Neural cell (in vitro differentiated cells): ENCODE measurements at regions not wholly inside any gene's neighbourhood (a gene's known extent, or its start where the extent isn't known, plus 50 kb on each side); places are given as distances from the start of the nearest gene placed in this dataset.

ENCODE experiments used
- EP300 ChIP-seq: fragments of 450-650 bp; conservative IDR thresholded peaks from 2 replicates; pipeline ENCODE4 v1.6.1; 2014; ENCODE audit warnings: antibody characterized with exemption, mild to moderate bottlenecking, moderate library complexity; ENCODE audit not compliant: poor library complexity, severe bottlenecking
- EZH2 ChIP-seq: fragments of 200-600, 300-800 bp; shearing (Covaris generic), sonication (generic); IDR thresholded peaks from 2 replicates; pipeline ENCODE4 v1.6.1; 2014; ENCODE audit warnings: antibody characterized with exemption, low read length, borderline replicate concordance, mild to moderate bottlenecking; ENCODE audit not compliant: insufficient read depth, poor library complexity, severe bottlenecking
- MXI1 ChIP-seq: fragments of 450-650 bp; conservative IDR thresholded peaks from 2 replicates; pipeline ENCODE4 v1.6.1; 2014; ENCODE audit warnings: antibody characterized with exemption, mild to moderate bottlenecking; ENCODE audit not compliant: poor library complexity, severe bottlenecking
- POLR2AphosphoS5 ChIP-seq: IDR thresholded peaks from 2 replicates; pipeline ENCODE4 v1.6.1; 2012
- RAD21 ChIP-seq: fragments of 450-650 bp; conservative IDR thresholded peaks from 2 replicates; pipeline ENCODE4 v1.6.1; 2014; ENCODE audit warnings: antibody characterized with exemption, mild to moderate bottlenecking, moderate library complexity
- TF ChIP-seq, protein P1 (sequence below): fragments of 450-650 bp; IDR thresholded peaks from 2 replicates; pipeline ENCODE4 v1.5.1; 2014; ENCODE audit warnings: antibody characterized with exemption, mild to moderate bottlenecking, moderate library complexity; ENCODE audit not compliant: poor library complexity, severe bottlenecking
- TF ChIP-seq, protein P2 (sequence below): IDR thresholded peaks from 2 replicates; pipeline ENCODE4 v1.6.1; 2012; ENCODE audit warnings: borderline replicate concordance

DNA sequence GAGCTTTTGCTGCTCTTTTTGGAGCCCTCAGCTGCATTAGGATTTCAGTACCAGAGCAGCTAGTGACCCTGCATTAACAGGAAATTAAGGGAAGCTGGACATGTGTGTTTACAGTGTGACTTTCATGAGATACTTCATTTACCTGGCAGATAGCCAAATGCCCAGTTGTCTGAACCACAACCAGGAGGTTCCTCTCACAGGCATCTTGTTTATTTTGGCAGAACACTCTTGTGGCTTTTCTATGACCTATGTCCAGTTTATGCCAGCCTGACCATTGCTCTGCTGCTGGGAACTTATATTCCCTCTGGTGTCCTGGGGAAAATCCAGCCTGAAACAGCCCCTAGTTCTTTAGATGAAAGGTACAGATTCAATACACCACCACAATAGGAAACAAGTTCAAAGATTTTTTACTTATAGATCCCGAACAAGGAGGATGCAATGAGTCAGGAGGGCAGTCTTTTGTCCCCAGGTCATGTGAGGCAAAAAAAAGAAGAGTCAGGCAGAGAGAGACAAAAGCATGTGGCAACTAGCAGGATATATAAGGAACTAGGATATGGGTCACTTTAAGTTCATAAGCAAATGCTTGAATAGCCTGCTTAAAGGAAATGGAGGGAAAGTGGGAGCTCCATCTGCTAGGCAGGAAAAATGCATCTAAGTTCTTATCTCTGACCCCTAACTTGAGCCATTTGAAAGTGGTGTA, 379.3 kb downstream of the INSC start:
- TF ChIP-seq POLR2AphosphoS5, result no peak
- TF ChIP-seq, protein P1, sequence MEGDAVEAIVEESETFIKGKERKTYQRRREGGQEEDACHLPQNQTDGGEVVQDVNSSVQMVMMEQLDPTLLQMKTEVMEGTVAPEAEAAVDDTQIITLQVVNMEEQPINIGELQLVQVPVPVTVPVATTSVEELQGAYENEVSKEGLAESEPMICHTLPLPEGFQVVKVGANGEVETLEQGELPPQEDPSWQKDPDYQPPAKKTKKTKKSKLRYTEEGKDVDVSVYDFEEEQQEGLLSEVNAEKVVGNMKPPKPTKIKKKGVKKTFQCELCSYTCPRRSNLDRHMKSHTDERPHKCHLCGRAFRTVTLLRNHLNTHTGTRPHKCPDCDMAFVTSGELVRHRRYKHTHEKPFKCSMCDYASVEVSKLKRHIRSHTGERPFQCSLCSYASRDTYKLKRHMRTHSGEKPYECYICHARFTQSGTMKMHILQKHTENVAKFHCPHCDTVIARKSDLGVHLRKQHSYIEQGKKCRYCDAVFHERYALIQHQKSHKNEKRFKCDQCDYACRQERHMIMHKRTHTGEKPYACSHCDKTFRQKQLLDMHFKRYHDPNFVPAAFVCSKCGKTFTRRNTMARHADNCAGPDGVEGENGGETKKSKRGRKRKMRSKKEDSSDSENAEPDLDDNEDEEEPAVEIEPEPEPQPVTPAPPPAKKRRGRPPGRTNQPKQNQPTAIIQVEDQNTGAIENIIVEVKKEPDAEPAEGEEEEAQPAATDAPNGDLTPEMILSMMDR, result no peak
- no peak for TF ChIP-seq EP300
- TF ChIP-seq, protein P2, sequence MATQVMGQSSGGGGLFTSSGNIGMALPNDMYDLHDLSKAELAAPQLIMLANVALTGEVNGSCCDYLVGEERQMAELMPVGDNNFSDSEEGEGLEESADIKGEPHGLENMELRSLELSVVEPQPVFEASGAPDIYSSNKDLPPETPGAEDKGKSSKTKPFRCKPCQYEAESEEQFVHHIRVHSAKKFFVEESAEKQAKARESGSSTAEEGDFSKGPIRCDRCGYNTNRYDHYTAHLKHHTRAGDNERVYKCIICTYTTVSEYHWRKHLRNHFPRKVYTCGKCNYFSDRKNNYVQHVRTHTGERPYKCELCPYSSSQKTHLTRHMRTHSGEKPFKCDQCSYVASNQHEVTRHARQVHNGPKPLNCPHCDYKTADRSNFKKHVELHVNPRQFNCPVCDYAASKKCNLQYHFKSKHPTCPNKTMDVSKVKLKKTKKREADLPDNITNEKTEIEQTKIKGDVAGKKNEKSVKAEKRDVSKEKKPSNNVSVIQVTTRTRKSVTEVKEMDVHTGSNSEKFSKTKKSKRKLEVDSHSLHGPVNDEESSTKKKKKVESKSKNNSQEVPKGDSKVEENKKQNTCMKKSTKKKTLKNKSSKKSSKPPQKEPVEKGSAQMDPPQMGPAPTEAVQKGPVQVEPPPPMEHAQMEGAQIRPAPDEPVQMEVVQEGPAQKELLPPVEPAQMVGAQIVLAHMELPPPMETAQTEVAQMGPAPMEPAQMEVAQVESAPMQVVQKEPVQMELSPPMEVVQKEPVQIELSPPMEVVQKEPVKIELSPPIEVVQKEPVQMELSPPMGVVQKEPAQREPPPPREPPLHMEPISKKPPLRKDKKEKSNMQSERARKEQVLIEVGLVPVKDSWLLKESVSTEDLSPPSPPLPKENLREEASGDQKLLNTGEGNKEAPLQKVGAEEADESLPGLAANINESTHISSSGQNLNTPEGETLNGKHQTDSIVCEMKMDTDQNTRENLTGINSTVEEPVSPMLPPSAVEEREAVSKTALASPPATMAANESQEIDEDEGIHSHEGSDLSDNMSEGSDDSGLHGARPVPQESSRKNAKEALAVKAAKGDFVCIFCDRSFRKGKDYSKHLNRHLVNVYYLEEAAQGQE, result no peak
- no peak for TF ChIP-seq EZH2
- no peak for TF ChIP-seq RAD21
- TF ChIP-seq MXI1, result no peak
